GM19324 (cell line): ENCODE measurements at regions not wholly inside any gene's neighbourhood (a gene's known extent, or its start where the extent isn't known, plus 50 kb on each side); places are given as distances from the start of the nearest gene placed in this dataset.

Experiments used
- ATAC-seq: cut with Tn5 transposase; IDR thresholded peaks from one replicate; pipeline ENCODE4 v1.9.1; 2021; ENCODE audit warnings: mild to moderate bottlenecking, moderate library complexity; ENCODE audit not compliant: unreplicated experiment, low FRiP score

- no peak for ATAC-seq
These were observed 1150.5 kb upstream of the TMPRSS15 start for GRCh38 chr21:19553919-19554615.

DNA sequence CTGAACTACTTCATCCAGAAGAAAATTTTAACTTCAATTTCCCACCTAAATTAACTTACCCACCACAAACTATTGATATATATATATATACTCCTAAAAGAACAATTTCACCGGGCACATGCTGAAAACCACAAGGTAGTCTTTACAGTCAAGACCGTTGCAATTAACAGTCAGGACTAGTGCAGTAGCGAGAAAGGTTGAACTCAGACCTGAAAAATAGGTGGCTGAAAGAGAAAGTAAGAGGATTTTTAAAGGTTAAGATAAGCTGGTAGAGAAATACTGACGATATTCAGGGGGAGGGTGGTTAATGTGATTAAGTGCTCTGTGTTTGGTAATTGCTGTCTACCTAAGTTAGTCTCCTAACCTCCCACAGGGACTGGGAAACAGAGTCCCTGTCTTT is 1153.5 kb upstream of the TMPRSS15 start:
- no peak for ATAC-seq

- no peak for ATAC-seq
These were observed 1153.9 kb upstream of the TMPRSS15 start for GRCh38 chr21:19557488-19557887.

GRCh38 chr21:19565587-19565986 is 1162.0 kb upstream of the TMPRSS15 start:
- no peak for ATAC-seq

DNA sequence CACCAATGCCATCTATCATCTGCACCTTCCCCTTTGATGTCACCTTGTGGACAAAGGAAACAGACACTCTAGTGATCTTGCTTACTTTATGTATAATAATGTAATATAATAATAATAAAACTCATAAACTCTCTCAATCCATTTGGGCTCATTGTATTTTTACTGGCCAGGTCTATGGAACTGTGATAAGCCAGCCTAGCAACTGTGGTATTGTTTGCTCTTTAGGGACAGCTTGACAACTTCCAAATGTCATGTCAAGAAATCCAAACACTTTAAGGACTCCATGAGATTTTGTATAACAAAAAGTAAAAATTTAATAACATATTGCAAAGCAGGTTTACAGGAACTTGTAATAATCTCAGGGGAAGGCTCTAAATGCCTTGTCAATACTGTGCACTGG is 1163.4 kb upstream of the TMPRSS15 start:
- no peak for ATAC-seq

- ATAC-seq: no peak
These were observed 1173.8 kb upstream of the TMPRSS15 start for GRCh38 chr21:19577381-19577780.

DNA sequence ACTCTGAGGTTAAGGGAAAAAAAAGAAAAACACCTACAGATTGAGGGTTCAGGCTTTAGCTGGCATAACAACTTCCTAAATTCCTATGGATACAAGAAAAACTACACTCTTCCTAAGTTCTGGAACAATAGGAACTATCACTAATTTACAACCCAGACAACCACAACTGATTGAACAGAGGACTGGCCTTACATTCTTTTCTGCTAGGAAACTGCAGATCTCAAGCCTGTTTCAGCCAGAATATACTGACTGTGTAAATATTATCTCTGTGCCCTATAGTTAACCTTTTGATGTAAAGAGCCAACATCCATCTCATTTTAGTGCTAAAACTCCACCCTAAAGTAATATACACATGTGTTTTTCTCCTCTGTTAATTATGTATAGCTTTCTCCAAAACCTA is 1186.5 kb upstream of the TMPRSS15 start:
- ATAC-seq: no peak

DNA sequence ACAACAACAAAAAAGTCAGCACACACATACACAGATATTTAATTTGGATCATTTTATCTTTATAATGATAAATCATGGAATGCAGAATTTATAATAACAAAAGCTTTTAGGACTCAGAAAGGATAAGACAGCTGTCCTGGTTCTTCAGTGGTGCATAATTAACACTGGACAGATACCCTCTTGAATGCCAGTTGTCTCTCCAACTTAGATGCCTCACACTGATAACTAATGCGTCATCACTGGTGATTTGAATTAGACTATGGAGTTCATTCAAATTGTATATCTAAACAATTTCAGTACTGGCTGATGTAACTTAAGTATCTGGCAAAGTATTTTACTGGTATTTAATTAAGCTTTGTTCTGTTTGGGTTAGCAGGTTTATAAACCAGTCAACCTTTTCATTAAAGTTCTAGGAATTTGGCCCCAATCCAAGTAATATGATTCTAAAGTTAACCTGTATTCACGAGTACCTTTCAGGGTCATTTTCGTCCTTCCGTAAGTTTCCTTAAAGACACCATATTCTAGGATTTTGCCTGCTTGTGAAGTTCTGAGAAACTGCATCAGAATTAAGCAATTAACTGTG is 1199.5 kb upstream of the TMPRSS15 start:
- ATAC-seq: no peak

GRCh38 chr21:19608101-19608621 is 1204.6 kb upstream of the TMPRSS15 start:
- ATAC-seq: no peak

GRCh38 chr21:19609611-19610010 is 1206.0 kb upstream of the TMPRSS15 start:
- no peak for ATAC-seq

DNA sequence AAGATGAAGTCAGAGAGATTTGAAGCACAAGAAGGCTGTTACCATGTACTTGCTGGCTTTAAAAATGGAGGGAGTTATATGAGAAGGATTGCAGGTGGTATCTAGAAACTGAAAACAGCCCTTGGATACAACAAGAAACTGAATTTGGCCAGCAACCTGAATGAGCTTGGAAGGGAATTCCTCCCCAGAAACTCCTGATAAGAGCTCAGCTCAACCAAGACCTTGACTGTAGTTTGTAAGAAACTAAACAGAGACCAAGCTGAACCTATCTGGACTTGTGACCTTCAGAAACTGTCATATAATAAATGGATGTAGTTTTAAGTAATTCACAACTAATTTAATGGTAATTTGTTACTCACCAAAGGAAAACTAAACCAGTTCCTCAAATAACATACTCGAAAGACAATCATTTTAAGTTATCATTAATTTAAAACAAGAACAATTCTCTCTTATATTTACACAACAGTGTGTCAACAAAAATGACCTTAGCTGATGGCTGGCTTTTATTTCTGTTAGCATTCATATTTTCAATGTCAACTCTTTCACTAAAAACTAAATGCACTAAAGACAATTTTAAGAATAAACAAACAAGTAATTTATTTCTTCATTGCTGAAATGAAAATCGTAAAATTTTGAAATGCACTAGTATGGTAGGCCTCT is 1218.4 kb upstream of the TMPRSS15 start:
- ATAC-seq: no peak

- ATAC-seq: no peak
These were observed 1237.4 kb upstream of the TMPRSS15 start for GRCh38 chr21:19640964-19641363.

GRCh38 chr21:19648391-19648790 is 1244.8 kb upstream of the TMPRSS15 start:
- no peak for ATAC-seq

DNA sequence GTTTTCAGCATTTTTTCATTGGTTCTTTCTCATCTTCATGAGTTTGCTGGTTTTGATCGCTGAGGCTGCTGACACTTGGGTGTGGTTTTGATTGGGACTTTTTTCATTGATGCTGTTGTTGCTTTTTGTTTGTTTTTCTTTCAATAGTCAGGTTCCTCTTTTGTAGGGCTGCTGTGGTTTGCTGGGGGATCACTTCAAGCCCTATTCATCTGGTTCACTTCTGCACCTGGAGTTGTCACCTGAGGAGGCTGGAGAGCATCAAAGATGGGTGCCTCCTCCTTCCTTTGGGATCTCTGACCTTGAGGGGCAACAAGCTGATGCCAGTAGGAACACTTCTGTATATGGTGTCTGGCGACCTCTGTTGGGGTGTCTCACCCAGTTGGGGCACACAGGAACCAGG is 1279.9 kb upstream of the TMPRSS15 start:
- no peak for ATAC-seq

GRCh38 chr21:19684328-19684727 is 1280.7 kb upstream of the TMPRSS15 start:
- ATAC-seq: no peak

DNA sequence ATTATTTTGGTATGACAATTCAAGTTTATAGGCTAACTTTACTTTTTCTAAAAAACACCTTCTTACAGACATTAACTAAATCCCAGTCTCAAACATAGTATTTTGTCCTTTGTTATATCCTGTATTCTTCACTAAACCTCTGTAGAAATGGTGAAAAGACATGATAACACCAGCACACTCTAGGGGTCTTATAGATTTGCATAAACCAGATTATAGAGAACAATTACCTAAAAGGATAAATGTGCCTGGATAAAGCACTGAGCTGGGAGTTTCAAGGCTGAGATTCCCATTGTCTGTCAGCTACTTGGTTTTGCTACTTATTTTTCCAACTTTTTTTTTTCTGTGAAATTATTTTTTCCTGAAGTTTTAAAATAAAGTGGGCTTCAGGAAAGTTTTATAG is 1288.6 kb upstream of the TMPRSS15 start:
- ATAC-seq: no peak

DNA sequence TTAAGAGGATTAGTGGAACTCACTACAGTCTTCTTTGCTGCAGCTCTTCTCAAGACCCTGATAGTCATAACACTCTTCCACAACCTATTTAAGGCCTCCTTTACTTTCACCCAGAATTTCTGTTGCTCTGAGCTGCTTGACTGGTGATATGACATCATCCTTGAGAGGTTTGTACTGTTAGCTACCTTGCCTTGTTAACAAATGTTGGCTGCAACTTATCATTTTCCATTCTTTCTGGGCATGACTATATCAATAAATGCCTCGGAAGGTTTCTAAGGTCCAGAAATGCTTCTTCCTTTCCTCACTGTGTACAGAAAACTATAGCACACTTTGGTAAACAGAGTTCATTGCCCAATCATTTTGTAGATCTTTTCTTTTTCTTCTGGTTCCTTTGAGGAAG is 1292.2 kb upstream of the TMPRSS15 start:
- ATAC-seq: no peak

DNA sequence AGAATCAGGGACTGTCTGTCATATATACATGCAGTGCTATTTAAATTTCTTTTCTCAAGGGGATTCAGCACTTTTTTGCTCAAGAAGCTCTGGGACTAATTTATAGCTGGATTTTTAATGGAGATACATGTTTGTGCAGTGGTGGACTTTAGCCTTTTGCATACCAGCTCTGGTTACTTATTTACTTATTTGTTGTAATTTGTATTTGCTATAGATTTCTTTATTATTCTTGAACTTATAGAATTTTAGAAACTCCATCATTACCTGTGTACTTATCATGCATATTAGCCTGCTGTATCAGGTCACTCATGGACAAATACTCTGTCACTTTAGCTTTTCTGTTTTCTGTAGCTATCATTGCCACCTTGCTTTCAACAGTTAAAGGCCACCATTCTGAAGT is 1296.9 kb upstream of the TMPRSS15 start:
- no peak for ATAC-seq

DNA sequence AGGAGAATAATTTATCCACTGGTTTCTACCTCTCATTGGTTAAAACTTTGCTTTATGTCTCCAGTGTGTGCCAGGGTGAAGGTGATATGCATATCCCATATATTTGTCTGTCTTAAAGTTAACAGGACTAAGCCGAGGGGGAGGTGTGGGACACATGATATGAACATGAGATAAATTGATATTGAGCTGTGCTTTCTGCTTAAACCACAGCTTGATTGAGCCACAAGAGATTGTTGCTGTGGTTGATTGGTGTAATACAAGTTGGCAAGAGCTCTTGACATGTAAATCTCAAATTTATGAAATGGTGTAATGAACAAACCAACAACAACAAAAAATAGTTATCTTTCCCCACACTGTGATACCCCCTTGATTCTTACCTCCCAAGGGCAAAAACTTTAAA is 1295.5 kb upstream of the NCAM2 start:
- no peak for ATAC-seq

DNA sequence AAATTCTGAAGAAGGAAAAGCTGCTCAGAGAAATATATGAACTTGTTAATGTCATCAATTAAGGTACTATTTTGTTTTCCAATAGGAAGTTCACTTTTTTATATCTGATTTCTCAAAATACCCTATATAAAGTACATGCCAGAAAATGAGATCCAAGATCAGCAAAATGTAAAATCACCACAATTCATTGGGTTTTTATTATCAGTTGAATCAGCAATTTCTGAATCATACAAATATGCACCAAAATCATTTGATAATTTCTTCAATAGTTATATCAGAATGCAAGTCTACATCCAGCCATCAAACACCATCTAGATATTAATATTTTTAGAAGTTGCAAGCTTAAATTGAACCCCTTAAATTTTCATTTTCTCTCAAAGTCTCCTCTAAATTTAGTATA is 1293.4 kb upstream of the NCAM2 start:
- no peak for ATAC-seq

DNA sequence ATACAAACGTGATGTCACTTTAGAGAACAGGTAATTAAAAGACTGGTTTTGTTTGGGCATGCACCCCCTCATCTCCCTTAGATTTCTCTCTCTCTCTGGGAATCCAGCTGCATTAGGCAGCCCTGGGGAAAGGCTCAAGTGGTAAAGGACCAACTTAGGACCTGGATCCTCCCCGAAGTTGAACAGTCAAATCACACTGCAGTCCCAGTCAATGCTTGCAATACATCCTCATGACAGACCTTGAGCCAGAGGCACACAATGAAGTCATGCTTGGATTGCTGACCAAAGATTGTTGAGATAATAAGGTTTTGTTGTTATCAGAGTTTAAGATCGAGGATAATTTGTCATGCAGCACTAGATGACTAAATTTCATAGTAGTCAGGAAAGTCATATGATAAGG is 1285.8 kb upstream of the NCAM2 start:
- no peak for ATAC-seq

DNA sequence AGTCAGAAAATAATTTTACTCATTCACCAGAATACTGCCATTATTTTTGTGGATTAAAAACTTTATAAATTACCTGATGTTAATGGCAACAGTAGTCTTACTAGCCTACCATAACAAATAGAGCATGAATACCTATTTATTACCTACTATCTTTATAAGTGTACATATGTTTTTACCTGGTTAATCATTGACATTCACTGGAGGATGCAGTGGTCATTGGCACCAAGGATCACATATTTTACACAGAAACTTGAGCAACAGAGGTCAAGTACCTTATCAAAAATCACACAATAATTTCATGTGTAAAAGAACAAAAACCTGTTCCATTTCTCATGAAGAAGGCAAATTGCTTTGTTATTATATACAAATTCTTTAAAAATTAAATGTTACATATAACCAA is 1284.9 kb upstream of the NCAM2 start:
- ATAC-seq: no peak
